ENCODE measurements at regions not wholly inside any gene's neighbourhood (a gene's known extent, or its start where the extent isn't known, plus 50 kb on each side); places are given as distances from the start of the nearest gene placed in this dataset.

- no peak for DNase-seq (ENCODE audit: low read depth)
- no peak for TF ChIP-seq CTCF (IDR thresholded peaks at IDR 0.05; ENCODE audit: insufficient read depth, low read depth, low read length, missing control alignments)
- no peak overlapping the region for H3K4me3 ChIP-seq (ENCODE audit: low read length)
Observed at GRCh38 chr2:188889187-188889586, 85.0 kb upstream of the COL3A1 start.

- no peak for DNase-seq (ENCODE audit: low read depth)
- no peak overlapping the region for H3K4me3 ChIP-seq (ENCODE audit: low read length)
- TF ChIP-seq CTCF (IDR thresholded peaks at IDR 0.05; ENCODE audit: insufficient read depth, low read depth, low read length, missing control alignments): no peak
Observed at GRCh38 chr2:188890755-188891154, 83.4 kb upstream of the COL3A1 start.

- no peak overlapping the region for H3K4me3 ChIP-seq (ENCODE audit: low read length)
- no peak for TF ChIP-seq CTCF (IDR thresholded peaks at IDR 0.05; ENCODE audit: insufficient read depth, low read depth, low read length, missing control alignments)
- no peak for DNase-seq (ENCODE audit: low read depth)
Observed at GRCh38 chr2:188892636-188893035, 81.5 kb upstream of the COL3A1 start.

- no peak for TF ChIP-seq CTCF (IDR thresholded peaks at IDR 0.05; ENCODE audit: insufficient read depth, low read depth, low read length, missing control alignments)
- no peak for DNase-seq (ENCODE audit: low read depth)
- H3K4me3 ChIP-seq (ENCODE audit: low read length): no peak overlapping the region
Observed at GRCh38 chr2:188893972-188894371, 80.2 kb upstream of the COL3A1 start.

- H3K4me3 ChIP-seq (ENCODE audit: low read length): no peak overlapping the region
- TF ChIP-seq CTCF (IDR thresholded peaks at IDR 0.05; ENCODE audit: insufficient read depth, low read depth, low read length, missing control alignments): no peak
- no peak for DNase-seq (ENCODE audit: low read depth)
Observed at GRCh38 chr2:188894979-188895378, 79.2 kb upstream of the COL3A1 start.

- no peak for DNase-seq (ENCODE audit: low read depth)
- no peak for TF ChIP-seq CTCF (IDR thresholded peaks at IDR 0.05; ENCODE audit: insufficient read depth, low read depth, low read length, missing control alignments)
- no peak overlapping the region for H3K4me3 ChIP-seq (ENCODE audit: low read length)
Observed at GRCh38 chr2:188897096-188897495, 77.1 kb upstream of the COL3A1 start.

- H3K4me3 ChIP-seq (ENCODE audit: low read length): no peak overlapping the region
- no peak for TF ChIP-seq CTCF (IDR thresholded peaks at IDR 0.05; ENCODE audit: insufficient read depth, low read depth, low read length, missing control alignments)
- no peak for DNase-seq (ENCODE audit: low read depth)
Observed at GRCh38 chr2:188898261-188898660, 75.9 kb upstream of the COL3A1 start.

Measured in epithelial cell of esophagus (primary cell).